HG02610 (cell line): ENCODE measurements at regions not wholly inside any gene's neighbourhood (a gene's known extent, or its start where the extent isn't known, plus 50 kb on each side); places are given as distances from the start of the nearest gene placed in this dataset.
"Not testable (repeated sequence)": the region's sequence is repeated elsewhere in the genome, so short reads cannot be mapped to it uniquely, and the experiment has no call there.

Experiments used
- ATAC-seq: cut with Tn5 transposase; IDR thresholded peaks from one replicate; pipeline ENCODE4 v1.9.1; 2021; ENCODE audit warnings: mild to moderate bottlenecking, moderate library complexity; ENCODE audit not compliant: unreplicated experiment

- no peak for ATAC-seq
Measured at GRCh38 chr1:60918867-60919266, 163.5 kb upstream of the NFIA start.

GRCh38 chr1:60916906-60917305, 165.5 kb upstream of the NFIA start:
- ATAC-seq: no peak

GRCh38 chr1:60916199-60916598, 166.2 kb upstream of the NFIA start:
- no peak for ATAC-seq

- no peak for ATAC-seq
Measured at GRCh38 chr1:60915441-60915840, 166.9 kb upstream of the NFIA start.

GRCh38 chr1:60914982-60915381, 167.4 kb upstream of the NFIA start:
- no peak for ATAC-seq

- ATAC-seq: not testable (repeated sequence)
Measured at GRCh38 chr1:60913708-60914107, 168.7 kb upstream of the NFIA start.

GRCh38 chr1:60913039-60913438, 169.3 kb upstream of the NFIA start:
- ATAC-seq: no peak

GRCh38 chr1:60911966-60912697, 170.2 kb upstream of the NFIA start:
- ATAC-seq: no peak

GRCh38 chr1:60908159-60908558, 174.2 kb upstream of the NFIA start:
- no peak for ATAC-seq

GRCh38 chr1:60906526-60906925, 175.8 kb upstream of the NFIA start:
- no peak for ATAC-seq

GRCh38 chr1:60906039-60906438, 176.3 kb upstream of the NFIA start:
- ATAC-seq: no peak

- ATAC-seq: no peak
Measured at GRCh38 chr1:60904099-60904851, 178.1 kb upstream of the NFIA start.

GRCh38 chr1:60903591-60903990, 178.8 kb upstream of the NFIA start:
- ATAC-seq: no peak

- no peak for ATAC-seq
Measured at GRCh38 chr1:60899464-60899863, 182.9 kb upstream of the NFIA start.

GRCh38 chr1:60898987-60899386, 183.4 kb upstream of the NFIA start:
- ATAC-seq: peak; percentile 96

- ATAC-seq: no peak
Measured at GRCh38 chr1:60898413-60898812, 183.9 kb upstream of the NFIA start.

GRCh38 chr1:60896701-60897363, 185.5 kb upstream of the NFIA start:
- ATAC-seq: no peak

GRCh38 chr1:60895701-60896100, 186.7 kb upstream of the NFIA start:
- no peak for ATAC-seq

- ATAC-seq: no peak
Measured at GRCh38 chr1:60895252-60895651, 187.1 kb upstream of the NFIA start.

GRCh38 chr1:60894741-60895140, 187.6 kb upstream of the NFIA start:
- no peak for ATAC-seq

GRCh38 chr1:60894130-60894529, 188.2 kb upstream of the NFIA start:
- ATAC-seq: no peak
